ENCODE measurements at regions not wholly inside any gene's neighbourhood (a gene's known extent, or its start where the extent isn't known, plus 50 kb on each side); places are given as distances from the start of the nearest gene placed in this dataset.
A peak's percentile ranks its signal among the peaks of the same experiment; 100 is the strongest.

DNA sequence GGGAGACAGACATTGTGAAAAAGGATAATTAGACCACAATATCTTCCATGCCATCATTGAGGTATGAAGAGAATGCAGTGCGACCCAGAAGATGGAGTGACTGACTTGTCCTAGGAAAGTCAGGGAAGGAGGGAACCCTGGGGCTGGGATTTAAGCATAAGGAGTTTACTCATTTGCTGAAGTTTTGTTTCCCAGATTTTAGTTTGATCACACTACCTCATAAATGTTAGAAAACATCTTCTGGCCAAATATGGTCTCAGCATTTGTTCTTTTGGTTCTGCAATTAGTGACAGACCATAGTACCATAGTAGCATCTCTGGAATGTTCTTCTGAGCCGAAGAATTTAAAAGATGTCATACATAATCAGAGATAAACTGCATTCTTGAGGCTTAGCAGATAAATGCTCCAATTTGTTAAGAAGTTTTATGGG, 96.5 kb upstream of the PGRMC2 start:
- TF ChIP-seq CTCF (IDR thresholded peaks at IDR 0.05; ENCODE audit: control extremely low read depth, extremely low read depth, low read depth, missing control alignments): no peak
- POLR2A ChIA-PET: no interaction called here
- CTCF ChIA-PET: interaction anchor here (1.2 to 2.0 kb wide), 3 partner anchors 9 to 10 kb away, joined by 3 to 6 read pairs (median 6); no protein-coding TSS in a partner anchor
- DNase-seq (ENCODE audit: extremely low spot score): no peak

GRCh38 chr4:128381748-128382559, 94.3 kb upstream of the PGRMC2 start:
- ChIA-PET CTCF (interaction anchor here (0.7 to 1.5 kb wide), 4 partner anchors 9 to 192 kb away, joined by 3 to 5 read pairs (median 4); no protein-coding TSS in a partner anchor), POLR2A (no interaction called here)
- TF ChIP-seq CTCF (IDR thresholded peaks at IDR 0.05; ENCODE audit: control extremely low read depth, extremely low read depth, low read depth, missing control alignments): no peak
- DNase-seq (ENCODE audit: extremely low spot score): no peak

DNA sequence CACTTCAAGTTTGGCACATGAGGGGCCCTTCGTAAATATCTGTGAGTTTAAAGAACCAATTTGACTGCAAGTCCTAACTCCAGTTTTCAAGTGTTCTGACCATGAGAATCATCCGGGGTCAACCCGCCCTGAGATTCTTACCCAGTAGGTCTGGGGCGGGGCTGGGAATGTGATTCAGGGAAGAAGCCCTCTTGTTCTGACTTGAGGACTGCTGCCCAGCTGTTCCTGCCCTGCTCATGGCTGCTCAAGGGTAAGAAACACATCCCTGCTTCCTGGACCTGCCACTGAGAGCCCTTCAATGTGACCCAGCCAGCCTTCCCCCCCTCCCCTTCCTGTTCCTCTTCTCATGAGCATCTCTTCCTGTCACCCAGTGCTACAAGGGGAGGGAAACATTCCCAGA, 92.7 kb upstream of the PGRMC2 start:
- POLR2A ChIA-PET: no interaction called here
- TF ChIP-seq CTCF (IDR thresholded peaks at IDR 0.05; ENCODE audit: control extremely low read depth, extremely low read depth, low read depth, missing control alignments): no peak
- DNase-seq (ENCODE audit: extremely low spot score): no peak
- CTCF ChIA-PET: interaction anchor here (1.9 kb wide), 1 partner anchor 15 kb away, joined by 4 read pairs; no protein-coding TSS in a partner anchor

DNA sequence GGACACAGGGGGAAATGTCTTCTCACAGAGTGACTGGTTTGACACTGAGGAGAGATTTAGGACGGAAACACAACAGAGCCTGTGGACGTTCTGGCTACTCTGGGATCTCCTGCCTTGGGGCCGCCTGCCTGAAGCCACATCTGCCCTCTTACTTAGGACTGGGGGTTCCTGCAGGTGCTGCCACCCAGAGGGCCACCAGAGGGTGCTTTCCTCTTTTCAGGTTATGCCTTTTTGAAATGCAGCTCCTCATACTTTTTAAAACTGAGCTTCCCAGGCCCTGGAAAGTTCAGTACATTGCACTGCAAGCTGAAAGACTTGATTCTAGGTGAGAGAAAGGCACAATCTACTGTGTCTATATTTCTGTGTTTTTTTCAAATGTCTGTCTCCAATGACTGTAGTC, 92.2 kb upstream of the PGRMC2 start:
- CTCF ChIA-PET: interaction anchor here (1.9 kb wide), 1 partner anchor 16 kb away, joined by 4 read pairs; no protein-coding TSS in a partner anchor
- TF ChIP-seq CTCF (IDR thresholded peaks at IDR 0.05; ENCODE audit: control extremely low read depth, extremely low read depth, low read depth, missing control alignments): peak; percentile 47
- DNase-seq (ENCODE audit: extremely low spot score): peak; percentile 41
- POLR2A ChIA-PET: no interaction called here

DNA sequence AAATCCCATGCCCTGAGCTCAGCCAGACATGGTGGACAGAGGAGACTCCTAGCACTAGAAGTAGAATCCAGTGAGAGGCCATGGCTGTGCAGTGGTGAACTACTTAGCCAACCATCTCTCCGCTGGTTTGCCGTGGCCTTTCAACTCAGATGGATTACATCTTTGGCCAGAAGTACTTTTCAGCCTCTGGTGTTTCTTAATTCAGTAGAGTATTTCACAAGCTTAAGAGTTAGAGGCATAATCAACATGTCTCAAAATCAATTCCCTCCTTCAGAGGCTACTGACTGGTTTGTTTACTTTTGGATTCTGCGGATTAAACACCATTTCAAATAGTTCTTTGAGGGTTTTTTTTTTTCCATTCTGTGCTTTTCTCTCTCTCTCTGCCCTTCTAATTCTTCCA, 91.1 kb upstream of the PGRMC2 start:
- DNase-seq (ENCODE audit: extremely low spot score): no peak
- no peak for TF ChIP-seq CTCF (IDR thresholded peaks at IDR 0.05; ENCODE audit: control extremely low read depth, extremely low read depth, low read depth, missing control alignments)
- ChIA-PET POLR2A (no interaction called here), CTCF (interaction anchor here (0.8 to 1.6 kb wide), 3 partner anchors 12 to 16 kb away, joined by 3 to 7 read pairs (median 4); no protein-coding TSS in a partner anchor)

DNA sequence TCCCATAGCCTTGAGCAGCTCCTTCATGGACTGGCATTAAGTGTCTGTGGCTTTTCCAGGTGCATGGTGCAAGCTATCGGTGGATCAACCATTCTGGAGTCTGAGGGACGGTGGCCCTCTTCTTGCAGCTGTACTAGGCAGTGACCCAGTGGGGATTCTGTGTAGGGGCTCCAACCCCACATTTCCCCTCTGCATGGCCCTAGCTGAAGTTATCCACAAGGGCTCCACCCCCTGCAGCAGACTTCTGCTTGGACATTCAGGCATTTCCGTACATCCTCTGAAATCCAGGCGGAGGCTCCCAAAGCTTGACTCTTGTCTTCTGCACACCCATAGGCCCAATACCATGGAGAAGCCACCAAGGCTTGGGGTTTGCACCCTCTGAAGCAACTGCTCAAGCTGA, 89.3 kb upstream of the PGRMC2 start:
- ChIA-PET POLR2A (no interaction called here), CTCF (interaction anchor here (1.4 kb wide), 1 partner anchor 12 kb away, joined by 5 read pairs; no protein-coding TSS in a partner anchor)
- no peak for TF ChIP-seq CTCF (IDR thresholded peaks at IDR 0.05; ENCODE audit: control extremely low read depth, extremely low read depth, low read depth, missing control alignments)
- DNase-seq (ENCODE audit: extremely low spot score): no peak

Measured in GM10248 (cell line).